ENCODE measurements at regions not wholly inside any gene's neighbourhood (a gene's known extent, or its start where the extent isn't known, plus 50 kb on each side); places are given as distances from the start of the nearest gene placed in this dataset.

DNA sequence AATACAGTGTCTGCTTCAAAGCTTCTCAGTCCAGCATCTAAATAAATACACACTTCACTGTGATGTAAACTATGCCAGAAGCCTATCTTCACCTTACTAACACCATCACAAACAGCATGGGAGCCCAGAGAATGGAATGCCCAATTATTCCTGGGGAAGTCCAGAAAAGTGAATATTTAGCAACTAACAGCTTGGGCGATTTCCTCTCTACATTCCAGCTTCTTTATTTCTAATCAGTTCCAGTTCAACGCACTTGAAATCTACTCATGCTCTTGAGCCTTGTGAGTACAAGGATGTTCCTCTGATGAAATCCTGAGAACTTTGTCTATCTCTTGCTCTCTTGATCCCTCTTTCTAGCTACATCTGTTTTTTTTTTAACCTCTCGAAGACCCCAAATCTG, 100.4 kb upstream of the C9orf72 start:
- no peak for DNase-seq

DNA sequence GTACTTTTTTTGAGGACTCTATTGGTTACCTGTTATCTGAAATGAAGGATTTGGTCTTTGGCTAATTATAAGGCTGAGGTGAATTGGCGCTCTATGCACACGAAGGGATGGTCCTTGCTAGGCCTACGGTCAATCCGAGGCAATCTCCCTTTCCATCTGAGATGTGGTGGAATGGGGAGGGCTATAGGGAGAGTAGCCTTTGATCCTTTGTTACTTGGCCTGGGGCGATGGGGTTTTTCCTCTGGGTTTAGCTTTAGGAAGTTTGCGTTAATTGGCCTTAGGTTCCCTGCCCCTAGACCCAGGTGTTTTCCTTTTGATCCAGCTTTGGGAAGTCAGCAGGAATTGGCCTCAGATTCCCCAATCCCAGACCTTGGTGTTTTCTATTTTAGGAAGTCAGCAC, 102.1 kb upstream of the C9orf72 start:
- DNase-seq, result no peak

DNA sequence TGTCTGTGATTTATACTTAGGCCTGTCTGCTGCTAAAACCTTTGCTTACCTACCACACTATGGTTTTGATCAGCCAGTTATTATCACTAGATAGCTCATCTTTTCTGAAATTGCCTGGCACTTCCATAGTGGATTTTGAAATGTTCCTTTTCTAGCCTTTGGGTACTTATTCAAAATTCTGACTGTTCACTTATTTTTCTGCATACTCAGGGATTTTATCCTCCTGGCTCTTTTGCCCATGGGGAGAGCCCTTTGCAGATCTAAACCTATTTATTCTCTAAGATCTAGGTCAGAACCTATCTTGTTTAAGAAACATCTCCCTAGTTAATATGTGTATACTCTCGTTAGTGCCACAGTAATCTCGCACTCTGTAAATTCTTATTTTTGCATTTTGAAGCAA, 103.5 kb upstream of the C9orf72 start:
- DNase-seq, result no peak

GRCh38 chr9:27679338-27679737, 106.1 kb upstream of the C9orf72 start:
- no peak for DNase-seq

DNA sequence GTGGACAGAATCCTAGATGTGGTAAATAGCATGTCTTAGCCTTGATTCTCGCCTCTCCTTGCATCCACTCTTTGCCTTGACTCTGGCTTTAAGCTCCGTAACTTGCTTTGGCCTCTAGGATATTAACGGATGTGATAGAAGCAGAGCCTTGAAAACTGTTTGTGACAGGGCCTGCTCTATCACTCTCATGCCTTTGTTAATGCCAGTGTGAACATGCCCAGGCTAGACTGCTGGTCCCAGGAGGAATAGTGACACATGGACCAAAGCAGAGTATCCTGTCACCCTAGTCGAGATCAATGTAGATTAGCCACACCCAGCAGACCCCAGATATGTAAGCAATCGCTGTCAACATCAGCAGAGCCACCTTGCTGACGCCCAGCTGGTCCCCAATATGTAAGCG, 109.9 kb upstream of the C9orf72 start:
- no peak for DNase-seq

DNA sequence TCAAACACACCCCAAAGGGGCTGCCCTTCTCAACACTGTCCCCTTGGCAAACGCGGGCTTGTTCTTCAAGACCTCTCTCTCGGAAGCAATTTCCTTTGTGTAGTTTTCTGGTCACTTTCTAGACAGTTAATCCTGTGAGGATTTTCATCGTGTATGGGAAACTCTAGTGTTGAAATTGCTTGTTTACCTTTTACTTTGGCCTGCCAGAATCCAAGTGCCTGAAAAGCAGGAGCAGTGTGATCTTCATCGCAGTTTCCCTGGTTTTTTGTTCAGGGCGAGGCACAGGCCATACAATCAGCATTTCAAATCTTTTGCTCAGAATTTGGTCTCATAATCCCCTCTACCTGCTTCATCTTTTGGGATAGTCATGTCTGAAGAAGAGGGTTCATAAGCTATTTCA, 115.7 kb upstream of the C9orf72 start:
- no peak for DNase-seq

GRCh38 chr9:27690816-27691215, 117.5 kb upstream of the C9orf72 start:
- DNase-seq, result peak; percentile 5

- no peak for DNase-seq
These were observed 126.3 kb upstream of the C9orf72 start for GRCh38 chr9:27699621-27700020.

GRCh38 chr9:27701016-27701415, 127.7 kb upstream of the C9orf72 start:
- no peak for DNase-seq

GRCh38 chr9:27701587-27701986, 128.3 kb upstream of the C9orf72 start:
- no peak for DNase-seq

GRCh38 chr9:27703216-27703980, 130.1 kb upstream of the C9orf72 start:
- DNase-seq, result no peak

DNA sequence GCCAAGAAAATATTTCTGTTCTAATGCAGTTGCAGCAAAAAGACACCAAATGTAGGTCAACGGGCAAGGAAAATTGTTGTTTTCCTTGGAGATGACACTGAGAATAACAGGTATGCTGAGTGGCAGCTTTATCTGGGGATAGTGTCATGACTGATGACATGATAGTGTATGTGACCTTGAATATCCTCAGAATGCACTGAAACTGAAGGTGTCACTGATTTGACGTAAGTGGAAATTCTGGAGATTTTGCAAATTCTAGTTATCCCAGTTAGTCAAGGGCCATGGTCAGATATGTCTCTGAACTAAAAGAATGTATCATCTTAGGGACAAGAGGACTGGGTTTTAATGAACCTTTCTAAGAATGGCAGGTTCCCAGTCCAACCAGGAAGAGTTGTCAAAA, 138.0 kb upstream of the C9orf72 start:
- no peak for DNase-seq

DNA sequence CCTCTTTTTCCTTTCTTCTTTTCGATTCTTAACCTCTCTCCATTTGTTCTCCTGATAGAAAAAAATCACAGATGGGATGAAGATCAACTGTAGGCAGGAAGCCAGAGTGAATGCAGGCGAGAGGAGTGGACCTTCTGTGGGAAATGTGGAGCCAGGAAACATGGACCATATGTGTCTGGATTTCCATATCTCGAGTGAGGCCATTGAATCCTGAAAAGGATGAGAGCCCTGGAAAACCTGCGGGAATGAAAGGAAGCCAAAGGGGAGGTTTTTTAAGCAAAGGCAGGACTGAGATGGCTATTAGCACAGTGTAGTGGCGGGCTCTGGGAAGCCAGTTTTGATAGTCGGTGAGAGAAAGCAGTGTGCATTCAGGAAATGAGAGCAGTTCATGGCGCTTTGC, 139.5 kb upstream of the C9orf72 start:
- no peak for DNase-seq

- no peak for DNase-seq
These were observed 141.1 kb upstream of the C9orf72 start for GRCh38 chr9:27714388-27714787.

DNA sequence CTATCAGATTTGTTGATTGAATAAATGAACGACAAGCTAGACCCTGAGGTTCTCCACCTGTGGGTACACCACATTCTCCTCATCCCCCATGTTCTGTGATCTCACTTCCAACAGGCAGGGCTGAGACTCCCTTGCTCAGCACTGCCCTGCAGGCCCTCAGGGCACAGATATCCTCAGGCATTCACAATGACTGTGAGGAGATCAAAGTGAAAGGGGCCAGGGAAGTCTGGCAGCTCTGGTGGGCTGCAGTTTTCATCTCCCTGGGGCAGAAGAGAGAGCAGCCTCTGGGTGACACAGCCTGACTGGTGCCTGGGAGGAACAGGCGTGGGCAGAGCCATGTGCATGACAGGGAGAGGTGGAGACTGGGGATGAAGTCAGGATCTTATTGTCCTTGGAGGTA, 142.4 kb upstream of the C9orf72 start:
- DNase-seq, result no peak

GRCh38 chr9:27717991-27718390, 144.7 kb upstream of the C9orf72 start:
- no peak for DNase-seq

DNA sequence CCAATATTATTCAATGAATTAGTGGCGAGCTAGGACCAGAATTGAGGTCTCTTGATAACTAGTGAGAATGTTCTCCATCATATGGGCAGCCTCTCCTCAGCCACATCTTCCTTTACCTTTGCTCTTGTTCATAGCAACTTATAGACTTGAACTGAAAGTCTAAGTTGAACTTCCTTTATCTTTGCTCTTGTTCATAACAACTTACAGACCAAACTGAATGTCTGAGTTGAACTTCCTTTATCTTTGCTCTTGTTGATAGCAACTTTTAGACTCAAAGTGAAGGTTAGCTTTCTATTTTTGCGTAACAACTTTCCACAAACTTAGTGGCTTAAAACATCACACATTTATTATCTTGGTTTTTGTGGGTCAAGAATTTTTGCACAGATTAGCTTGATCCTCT, 146.4 kb upstream of the C9orf72 start:
- no peak for DNase-seq

- no peak for DNase-seq
These were observed 149.6 kb upstream of the C9orf72 start for GRCh38 chr9:27722866-27723265.

DNA sequence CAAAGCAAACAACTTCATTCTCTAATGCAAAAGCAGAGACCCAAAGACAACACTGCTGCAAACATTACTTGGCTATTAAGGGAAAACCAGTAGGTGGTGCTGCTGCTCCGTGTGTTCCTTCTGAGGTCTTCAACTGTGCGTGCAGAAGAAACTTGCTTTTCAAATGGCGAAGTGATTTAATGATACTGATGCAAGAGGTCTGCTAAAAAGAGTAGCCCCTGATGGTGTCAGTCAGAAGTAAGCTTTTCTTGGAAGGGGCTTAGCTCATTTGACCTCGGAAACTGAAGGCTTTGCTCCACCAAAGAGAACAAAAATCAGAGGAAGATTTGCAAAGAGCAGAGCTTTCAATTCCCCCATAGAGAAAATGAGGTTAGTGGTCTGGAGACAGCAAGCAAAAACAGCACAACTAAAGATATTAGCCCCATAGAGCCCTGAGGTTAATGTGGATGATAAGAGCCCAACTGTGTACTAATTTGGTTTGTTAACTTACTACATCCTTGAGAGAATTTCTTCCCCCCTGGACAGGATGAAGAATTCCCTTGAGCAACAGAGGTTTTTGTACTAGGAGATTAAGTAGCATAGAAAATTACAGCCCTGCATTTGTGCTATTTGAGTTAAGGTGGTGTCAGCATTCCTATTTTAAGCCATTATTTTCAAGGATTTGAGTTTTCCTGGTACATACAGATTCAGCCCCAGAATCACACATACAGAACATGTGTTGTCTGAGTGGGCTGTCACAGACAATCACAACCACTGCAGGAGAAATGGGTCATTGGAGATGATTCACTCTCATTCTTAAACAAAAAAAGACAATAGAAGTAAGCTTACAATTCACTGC, 153.2 kb upstream of the C9orf72 start:
- peak; percentile 82 for DNase-seq

DNA sequence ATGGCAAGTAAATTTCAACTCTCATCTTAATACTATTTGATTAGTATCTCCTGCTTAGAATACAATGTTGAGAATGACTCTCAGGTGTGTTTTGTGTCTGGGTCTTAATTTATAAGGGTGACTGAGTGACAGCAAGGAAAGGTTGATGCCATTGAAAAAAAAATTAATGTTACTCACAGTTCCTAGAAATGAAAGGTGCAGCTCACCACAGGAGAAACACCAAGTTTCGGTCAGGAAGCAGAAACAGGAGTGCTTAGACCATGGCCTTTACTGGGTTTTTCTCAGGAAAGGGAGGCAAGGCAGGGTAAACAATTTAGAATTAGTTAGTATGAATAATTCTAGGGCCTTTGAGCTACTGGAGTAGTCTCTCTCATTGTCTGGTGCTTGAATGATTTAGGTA, 159.2 kb upstream of the C9orf72 start:
- no peak for DNase-seq

- no peak for DNase-seq
These were observed 170.2 kb upstream of the C9orf72 start for GRCh38 chr9:27743490-27743889.

GRCh38 chr9:27747450-27747849, 174.2 kb upstream of the C9orf72 start:
- DNase-seq, result no peak

- DNase-seq, result no peak
These were observed 176.6 kb upstream of the C9orf72 start for GRCh38 chr9:27749838-27750237.

GRCh38 chr9:27750566-27750965, 177.3 kb upstream of the C9orf72 start:
- DNase-seq, result no peak

GRCh38 chr9:27752069-27752468, 178.8 kb upstream of the C9orf72 start:
- DNase-seq, result no peak
